NCI-H82 treated with DMSO at 0.1 percent for 48 hours (cell line): ENCODE measurements at regions not wholly inside any gene's neighbourhood (a gene's known extent, or its start where the extent isn't known, plus 50 kb on each side); places are given as distances from the start of the nearest gene placed in this dataset.
"Not testable (repeated sequence)": the region's sequence is repeated elsewhere in the genome, so short reads cannot be mapped to it uniquely, and the experiment has no call there.

Experiments used
- DNase-seq: peaks from one replicate; lab custom pipeline; 2025; ENCODE audit not compliant: unreplicated experiment; lab: John Stamatoyannopoulos, UW

GRCh38 chr3:3468596-3468995, 289.1 kb upstream of the CRBN start:
- DNase-seq, result no peak

GRCh38 chr3:3464131-3464530, 284.6 kb upstream of the CRBN start:
- no peak for DNase-seq

GRCh38 chr3:3461317-3461716, 281.8 kb upstream of the CRBN start:
- DNase-seq, result no peak

GRCh38 chr3:3448468-3448867, 269.0 kb upstream of the CRBN start:
- no peak for DNase-seq

GRCh38 chr3:3447641-3448040, 268.1 kb upstream of the CRBN start:
- DNase-seq, result no peak

- no peak for DNase-seq
These were observed 266.8 kb upstream of the CRBN start for GRCh38 chr3:3446251-3446650.

- no peak for DNase-seq
These were observed 264.0 kb upstream of the CRBN start for GRCh38 chr3:3443482-3443881.

GRCh38 chr3:3433711-3434110, 254.2 kb upstream of the CRBN start:
- no peak for DNase-seq

GRCh38 chr3:3429841-3430240, 250.3 kb upstream of the CRBN start:
- no peak for DNase-seq

GRCh38 chr3:3407707-3408106, 228.2 kb upstream of the CRBN start:
- DNase-seq, result not testable (repeated sequence)

GRCh38 chr3:3405131-3405530, 225.6 kb upstream of the CRBN start:
- no peak for DNase-seq

GRCh38 chr3:3403700-3404099, 224.2 kb upstream of the CRBN start:
- DNase-seq, result no peak

GRCh38 chr3:3392946-3393345, 213.5 kb upstream of the CRBN start:
- no peak for DNase-seq

GRCh38 chr3:3383461-3383860, 204.0 kb upstream of the CRBN start:
- no peak for DNase-seq

GRCh38 chr3:3372210-3372777, 192.8 kb upstream of the CRBN start:
- DNase-seq, result no peak

- no peak for DNase-seq
These were observed 188.8 kb upstream of the CRBN start for GRCh38 chr3:3368306-3368705.

- DNase-seq, result no peak
These were observed 186.9 kb upstream of the CRBN start for GRCh38 chr3:3366386-3366785.

GRCh38 chr3:3365716-3366115, 186.2 kb upstream of the CRBN start:
- DNase-seq, result no peak

- no peak for DNase-seq
These were observed 177.4 kb upstream of the CRBN start for GRCh38 chr3:3356846-3357245.

- DNase-seq, result no peak
These were observed 176.0 kb upstream of the CRBN start for GRCh38 chr3:3355442-3355841.

GRCh38 chr3:3353153-3353552, 173.7 kb upstream of the CRBN start:
- no peak for DNase-seq

GRCh38 chr3:3351226-3351625, 171.7 kb upstream of the CRBN start:
- no peak for DNase-seq

GRCh38 chr3:3347056-3347455, 167.6 kb upstream of the CRBN start:
- DNase-seq, result not testable (repeated sequence)

GRCh38 chr3:3346556-3346955, 167.1 kb upstream of the CRBN start:
- DNase-seq, result no peak
